ENCODE measurements at regions not wholly inside any gene's neighbourhood (a gene's known extent, or its start where the extent isn't known, plus 50 kb on each side); places are given as distances from the start of the nearest gene placed in this dataset.

GRCh38 chr14:45785240-45785639, 532.2 kb upstream of the MIS18BP1 start:
- 0% methylated on average over 1 of the region's 1 CpG for WGBS (ENCODE audit: low lambda C conversion rate)
- CTCF ChIA-PET = no interaction called here
- H3K4me1 ChIP-seq (ENCODE audit: control insufficient read depth in 1 of 2, insufficient read depth in 2 of 2, low read depth in 1 of 2, low read length in 1 of 2) = no peaks in the 10 kb centered on the region

GRCh38 chr14:45766247-45766646, 513.2 kb upstream of the MIS18BP1 start:
- Histone ChIP-seq H4K20me1 (ENCODE audit: insufficient read depth) (no peaks in the 10 kb centered on the region), H3K4me2 (no peak overlapping the region), H3F3A (replicated peaks; ENCODE audit: insufficient read depth) (no peaks in the 10 kb centered on the region), H3K27me3 (ENCODE audit: insufficient read depth) (no peaks in the 10 kb centered on the region), H3K9ac (no peak overlapping the region), H3K4me3 (ENCODE audit: low read depth in 2 of 2, low read length in 1 of 2) (no peak overlapping the region), H3K36me3 (replicated peaks in 1 of 2; ENCODE audit: control insufficient read depth in 1 of 2, insufficient read depth in 2 of 2, low read length in 1 of 2) (no peaks in the 10 kb centered on the region), H2AFZ (ENCODE audit: low read depth) (no peak overlapping the region), H3K9me2 (no peaks in the 10 kb centered on the region), H3K4me1 (ENCODE audit: control insufficient read depth in 1 of 2, insufficient read depth in 2 of 2, low read depth in 1 of 2, low read length in 1 of 2) (no peaks in the 10 kb centered on the region), H3K79me2 (ENCODE audit: insufficient read depth) (no peaks in the 10 kb centered on the region), H3K27ac (ENCODE audit: low read depth in 2 of 2, low read length in 1 of 2) (no peak overlapping the region), H3K9me3 (no peaks in the 10 kb centered on the region)
- no peak for TF ChIP-seq JUND (IDR thresholded peaks at IDR 0.05)
- TF ChIP-seq GATA2 (CRISPR knock-in tag; IDR thresholded peaks at IDR 0.05) = no peak
- TF ChIP-seq USF1 (IDR thresholded peaks at IDR 0.05; ENCODE audit: borderline replicate concordance, low read depth) = no peak
- no peak for TF ChIP-seq RXRA (IDR thresholded peaks at IDR 0.05; ENCODE audit: borderline replicate concordance, low read depth)
- no peak for TF ChIP-seq FOXJ3 (CRISPR knock-in tag; IDR thresholded peaks at IDR 0.05)
- no peak for TF ChIP-seq EZH2phosphoT487 (IDR thresholded peaks at IDR 0.05; ENCODE audit: borderline replicate concordance, low read depth)
- TF ChIP-seq TCF12 (IDR thresholded peaks at IDR 0.05) = no peak
- no peak for TF ChIP-seq NFIC (IDR thresholded peaks at IDR 0.05; ENCODE audit: borderline replicate concordance)
- no peak for TF ChIP-seq ELF1 (IDR thresholded peaks at IDR 0.05)
- no peak for TF ChIP-seq GABPA (IDR thresholded peaks at IDR 0.05; ENCODE audit: low read depth)
- TF ChIP-seq NRF1 (IDR thresholded peaks at IDR 0.05; ENCODE audit: low read depth, low read length) = no peak
- TF ChIP-seq, protein P1, sequence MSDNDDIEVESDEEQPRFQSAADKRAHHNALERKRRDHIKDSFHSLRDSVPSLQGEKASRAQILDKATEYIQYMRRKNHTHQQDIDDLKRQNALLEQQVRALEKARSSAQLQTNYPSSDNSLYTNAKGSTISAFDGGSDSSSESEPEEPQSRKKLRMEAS (IDR thresholded peaks at IDR 0.05; ENCODE audit: low read depth) = no peak
- TF ChIP-seq POLR2AphosphoS5 (IDR thresholded peaks at IDR 0.05; ENCODE audit: low read depth, low read length) = no peak
- TF ChIP-seq MEF2A (IDR thresholded peaks at IDR 0.05; ENCODE audit: borderline replicate concordance, low read depth) = no peak
- TF ChIP-seq CTCF (IDR thresholded peaks at IDR 0.05) = no peak
- no peak for TF ChIP-seq RAD21 (IDR thresholded peaks at IDR 0.05; ENCODE audit: low read length)
- TF ChIP-seq EP300 (IDR thresholded peaks at IDR 0.05; ENCODE audit: borderline replicate concordance in 1 of 2, low read depth in 1 of 2, low read length in 1 of 2) = no peak
- no peak for TF ChIP-seq TEAD4 (IDR thresholded peaks at IDR 0.05; ENCODE audit: borderline replicate concordance, insufficient read depth)
- no peak for TF ChIP-seq YY1 (IDR thresholded peaks at IDR 0.05; ENCODE audit: low read depth)
- 3% methylated on average over 2 of the region's 2 CpGs for WGBS (ENCODE audit: low lambda C conversion rate)
- POLR2A ChIA-PET = no interaction called here
- DNase-seq = no peak
- CTCF ChIA-PET = no interaction called here

More at GRCh38 chr14:45785240-45785639, 532.2 kb upstream of the MIS18BP1 start:
- H3K27me3 ChIP-seq (ENCODE audit: insufficient read depth) = no peaks in the 10 kb centered on the region
- no peak overlapping the region for H3K4me2 ChIP-seq
- no peaks in the 10 kb centered on the region for H3K9me3 ChIP-seq
- H3K9ac ChIP-seq = no peak overlapping the region
- H3K4me3 ChIP-seq (ENCODE audit: low read depth in 2 of 2, low read length in 1 of 2) = no peak overlapping the region
- DNase-seq = no peak
- no peak for TF ChIP-seq CHD2 (IDR thresholded peaks at IDR 0.05; ENCODE audit: low read length, partially characterized antibody)
- H3K36me3 ChIP-seq (replicated peaks in 1 of 2; ENCODE audit: control insufficient read depth in 1 of 2, insufficient read depth in 2 of 2, low read length in 1 of 2) = no peaks in the 10 kb centered on the region
- H3K9me2 ChIP-seq = no peaks in the 10 kb centered on the region
- no peak overlapping the region for H3K27ac ChIP-seq (ENCODE audit: low read depth in 2 of 2, low read length in 1 of 2)
- H4K20me1 ChIP-seq (ENCODE audit: insufficient read depth) = no peaks in the 10 kb centered on the region
- no peak overlapping the region for H2AFZ ChIP-seq (ENCODE audit: low read depth)
- no peaks in the 10 kb centered on the region for H3K79me2 ChIP-seq (ENCODE audit: insufficient read depth)
- POLR2A ChIA-PET = no interaction called here
- no peaks in the 10 kb centered on the region for H3F3A ChIP-seq (replicated peaks; ENCODE audit: insufficient read depth)
